Fibroblast of lung (primary cell): ENCODE measurements at regions not wholly inside any gene's neighbourhood (a gene's known extent, or its start where the extent isn't known, plus 50 kb on each side); places are given as distances from the start of the nearest gene placed in this dataset.

Experiments
- DNase-seq, 2 donors: peaks; one replicate each; pipeline versions ENCODE4 v3.0.0 to v3.0.0-alpha.2; 2010; ENCODE audit warnings: low read depth in 2 of 2
- H2AFZ ChIP-seq: 2 replicates; pipeline ENCODE4 v1.5.1; 2012; ENCODE audit warnings: low read length, control low read depth, inconsistent platforms
- H3K27ac ChIP-seq: 2 replicates; pipeline ENCODE4 v1.5.1; 2011; ENCODE audit warnings: low read length, control low read depth; ENCODE audit not compliant: insufficient read depth
- H3K27me3 ChIP-seq: 2 replicates; pipeline ENCODE4 v1.5.1; 2011; ENCODE audit warnings: mild to moderate bottlenecking, low read length; ENCODE audit not compliant: control insufficient read depth, insufficient read depth
- H3K36me3 ChIP-seq: 2 replicates; pipeline ENCODE4 v1.5.1; 2011; ENCODE audit warnings: low read length; ENCODE audit not compliant: control insufficient read depth, insufficient read depth
- H3K4me1 ChIP-seq: 2 replicates; pipeline ENCODE4 v1.5.1; 2011; ENCODE audit warnings: low read length; ENCODE audit not compliant: control insufficient read depth, insufficient read depth; ENCODE audit errors: extremely low read depth
- H3K4me2 ChIP-seq: 2 replicates; pipeline ENCODE4 v1.5.1; 2011; ENCODE audit warnings: low read length, control low read depth; ENCODE audit not compliant: insufficient read depth; ENCODE audit errors: extremely low read depth
- H3K4me3 ChIP-seq, 4 experiments: fragments of 200-600 bp in 1 of 4; sonication (generic) in 1 of 4; replicated peaks in 1 of 4; 2 replicates each; pipeline ENCODE4 v1.5.1; 2011 to 2016; ENCODE audit warnings: low read length in 4 of 4, low read depth in 3 of 4, mild to moderate bottlenecking in 3 of 4, control low read depth in 2 of 4, inconsistent platforms in 1 of 4, mixed read lengths in 1 of 4; ENCODE audit not compliant: insufficient read depth in 1 of 4; ENCODE audit errors: control extremely low read depth in 1 of 4
- H3K79me2 ChIP-seq: 2 replicates; pipeline ENCODE4 v1.5.1; 2012; ENCODE audit warnings: mild to moderate bottlenecking, low read length, inconsistent platforms; ENCODE audit not compliant: control insufficient read depth, insufficient read depth
- H3K9ac ChIP-seq: 2 replicates; pipeline ENCODE4 v1.5.1; 2011; ENCODE audit warnings: mild to moderate bottlenecking, low read length, control low read depth; ENCODE audit not compliant: insufficient read depth
- H3K9me3 ChIP-seq: 2 replicates; pipeline ENCODE4 v1.5.1; 2012; ENCODE audit warnings: low read depth, low read length; ENCODE audit not compliant: control insufficient read depth, insufficient read depth
- H4K20me1 ChIP-seq: 2 replicates; pipeline ENCODE4 v1.5.1; 2011; ENCODE audit warnings: low read length; ENCODE audit not compliant: control insufficient read depth, insufficient read depth; ENCODE audit errors: extremely low read depth
- CTCF ChIP-seq, 2 donors: IDR thresholded peaks in 1 of 2; conservative IDR thresholded peaks in 1 of 2; 1 replicate in 1 of 2; 2 replicates in 1 of 2; pipeline ENCODE4 v1.5.1; 2011 to 2012; ENCODE audit warnings: low read length in 2 of 2, control low read depth in 1 of 2, inconsistent platforms in 1 of 2, low read depth in 1 of 2, mild to moderate bottlenecking in 1 of 2
- EZH2 ChIP-seq: IDR thresholded peaks from 2 replicates; pipeline ENCODE4 v1.5.1; 2012; ENCODE audit warnings: low read length, control low read depth, mild to moderate bottlenecking; ENCODE audit errors: missing control alignments

GRCh38 chr5:107314330-107314729, 356.4 kb downstream of the EFNA5 start:
- Histone ChIP-seq H3K36me3 (no peaks in the 10 kb centered on the region), H3K4me2 (no peak overlapping the region), H3K4me1 (no peaks in the 10 kb centered on the region), H3K79me2 (no peaks in the 10 kb centered on the region), H2AFZ (no peak overlapping the region), H3K27me3 (no peaks in the 10 kb centered on the region), H3K9me3 (no peaks in the 10 kb centered on the region), H3K9ac (no peak overlapping the region), H4K20me1 (no peaks in the 10 kb centered on the region), H3K4me3 (no peak overlapping the region), H3K27ac (no peak overlapping the region)
- DNase-seq, result no peak
- TF ChIP-seq EZH2 (no peak), CTCF (conservative IDR thresholded peaks at IDR 0.05 in 1 of 2, IDR thresholded peaks at IDR 0.05 in 1 of 2; ENCODE audit: low read depth in 1 of 2, low read length in 2 of 2) (no peak)

GRCh38 chr5:107313921-107314320, 356.8 kb downstream of the EFNA5 start:
- H3K9me3 ChIP-seq, result no peaks in the 10 kb centered on the region
- no peak overlapping the region for H3K4me3 ChIP-seq
- DNase-seq, result no peak
- no peak overlapping the region for H3K9ac ChIP-seq
- no peak for TF ChIP-seq CTCF (conservative IDR thresholded peaks at IDR 0.05 in 1 of 2, IDR thresholded peaks at IDR 0.05 in 1 of 2; ENCODE audit: low read depth in 1 of 2, low read length in 2 of 2)
- H3K4me2 ChIP-seq, result no peak overlapping the region
- no peak overlapping the region for H2AFZ ChIP-seq
- H3K27ac ChIP-seq, result no peak overlapping the region
- H3K79me2 ChIP-seq, result no peaks in the 10 kb centered on the region
- H3K27me3 ChIP-seq, result no peaks in the 10 kb centered on the region
- no peaks in the 10 kb centered on the region for H3K4me1 ChIP-seq
- no peaks in the 10 kb centered on the region for H3K36me3 ChIP-seq
- no peaks in the 10 kb centered on the region for H4K20me1 ChIP-seq

- TF ChIP-seq EZH2, result no peak
- no peak for TF ChIP-seq CTCF (conservative IDR thresholded peaks at IDR 0.05 in 1 of 2, IDR thresholded peaks at IDR 0.05 in 1 of 2; ENCODE audit: low read depth in 1 of 2, low read length in 2 of 2)
- no peak overlapping the region for H3K9ac ChIP-seq
- DNase-seq, result no peak
These were observed 357.6 kb downstream of the EFNA5 start for GRCh38 chr5:107313098-107313497.

More at GRCh38 chr5:107313098-107313497, 357.6 kb downstream of the EFNA5 start:
- H3K27ac ChIP-seq, result no peak overlapping the region
- H3K4me2 ChIP-seq, result no peak overlapping the region
- H2AFZ ChIP-seq, result no peak overlapping the region
- H3K4me1 ChIP-seq, result no peaks in the 10 kb centered on the region
- no peaks in the 10 kb centered on the region for H3K9me3 ChIP-seq
- no peaks in the 10 kb centered on the region for H3K27me3 ChIP-seq
- H3K36me3 ChIP-seq, result no peaks in the 10 kb centered on the region
- no peak overlapping the region for H3K4me3 ChIP-seq
- H4K20me1 ChIP-seq, result no peaks in the 10 kb centered on the region
- no peaks in the 10 kb centered on the region for H3K79me2 ChIP-seq
